SK-N-DZ (cell line): ENCODE measurements at regions not wholly inside any gene's neighbourhood (a gene's known extent, or its start where the extent isn't known, plus 50 kb on each side); places are given as distances from the start of the nearest gene placed in this dataset.
"Not testable (repeated sequence)": the region's sequence is repeated elsewhere in the genome, so short reads cannot be mapped to it uniquely, and the experiment has no call there.

Experiments
- DNase-seq: peaks from one replicate; pipeline ENCODE4 v3.0.0-alpha.2; 2015; ENCODE audit warnings: low spot score

DNA sequence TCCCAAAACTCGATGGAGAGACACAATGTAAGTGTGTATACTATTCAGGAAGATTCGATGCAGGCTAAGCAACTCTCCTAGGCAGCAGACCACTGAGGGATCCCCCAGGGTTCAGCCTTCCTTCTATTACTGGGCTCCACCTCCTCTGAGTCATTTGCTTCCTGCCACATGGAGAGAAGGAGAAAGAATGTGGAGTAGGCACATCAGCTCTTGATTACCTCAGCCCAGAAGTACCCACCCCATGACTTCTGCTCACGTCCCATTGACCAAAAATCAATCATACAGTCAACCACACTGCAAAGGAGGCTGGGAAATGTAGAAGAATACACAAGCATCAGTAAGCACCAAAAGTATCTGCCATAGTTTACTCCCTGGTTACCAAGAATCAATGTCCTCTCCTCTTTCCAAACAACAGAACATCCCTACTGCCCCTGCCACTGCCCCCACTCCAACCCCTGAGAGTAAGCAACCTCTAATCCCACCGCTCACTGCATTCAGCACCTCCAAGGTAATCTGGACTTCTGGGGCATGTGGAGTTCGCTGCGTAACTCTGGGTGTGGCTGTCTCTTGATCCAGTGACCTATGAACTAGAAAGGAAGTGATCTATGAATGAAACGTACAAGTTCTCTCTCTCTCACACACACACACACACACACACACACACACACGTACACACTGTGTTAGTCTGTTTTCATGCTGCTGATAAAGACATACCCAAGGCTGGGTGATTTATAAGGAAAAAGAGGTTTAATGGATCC, 91.2 kb upstream of the C1QTNF7 start:
- DNase-seq = no peak

DNA sequence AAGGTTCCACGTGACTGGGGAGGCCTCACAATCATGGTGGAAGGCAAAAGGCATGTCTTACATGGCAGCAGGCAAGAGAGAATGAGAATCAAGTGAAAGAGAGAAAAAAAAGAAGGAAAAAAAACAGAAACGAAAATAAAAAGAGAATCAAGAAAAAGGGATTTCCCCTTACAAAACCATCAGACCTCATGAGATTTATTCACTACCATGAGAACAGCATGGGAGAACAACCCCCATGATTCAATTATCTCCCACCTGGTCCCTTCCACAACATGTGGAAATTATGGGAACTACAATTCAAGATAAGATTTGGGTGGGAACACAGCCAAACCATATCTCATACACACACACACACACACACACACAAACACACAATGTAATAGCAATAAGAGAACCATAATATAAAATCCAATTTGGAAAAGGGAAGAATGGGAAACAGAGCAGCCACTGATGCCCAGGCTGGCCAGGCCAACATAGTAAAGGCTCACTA, 90.6 kb upstream of the C1QTNF7 start:
- DNase-seq = not testable (repeated sequence)

DNA sequence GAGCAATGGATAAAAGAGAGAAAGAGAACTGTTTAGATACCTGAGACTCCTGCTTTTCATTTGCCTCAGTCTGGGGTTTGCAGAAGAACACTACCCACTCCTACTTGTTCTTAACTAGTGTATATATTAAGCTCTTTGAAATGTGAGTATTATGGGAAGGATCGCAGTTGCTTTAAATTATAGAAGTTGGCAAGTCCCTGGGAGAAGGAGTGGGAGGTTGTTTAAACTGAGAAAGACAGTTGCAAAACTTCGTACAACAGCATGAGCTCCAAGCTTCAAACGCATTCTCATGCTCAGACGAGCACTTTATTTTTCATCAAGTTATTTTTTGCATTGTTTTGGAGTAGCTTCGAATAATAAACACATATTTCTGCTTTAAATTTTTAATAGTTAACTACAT, 88.1 kb upstream of the C1QTNF7 start:
- no peak for DNase-seq

DNA sequence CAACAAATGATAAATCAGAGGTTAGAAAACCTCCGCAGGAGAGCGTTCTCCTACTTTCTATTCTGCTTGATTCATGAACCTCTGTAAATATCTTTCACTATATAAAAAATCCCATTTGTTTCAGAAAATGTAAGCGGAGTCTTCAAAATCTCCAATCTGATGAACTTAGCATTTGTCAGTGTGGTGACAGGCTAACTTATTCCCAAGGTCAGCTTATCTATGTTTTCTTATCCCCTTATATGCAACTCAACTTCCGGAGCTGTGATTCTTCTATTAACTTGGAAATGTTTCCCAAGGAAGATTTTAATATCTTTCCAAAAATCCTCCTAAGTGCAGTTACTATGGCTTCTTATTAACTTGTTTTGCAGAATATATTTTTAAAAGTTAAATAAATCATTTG, 87.5 kb upstream of the C1QTNF7 start:
- no peak for DNase-seq

DNA sequence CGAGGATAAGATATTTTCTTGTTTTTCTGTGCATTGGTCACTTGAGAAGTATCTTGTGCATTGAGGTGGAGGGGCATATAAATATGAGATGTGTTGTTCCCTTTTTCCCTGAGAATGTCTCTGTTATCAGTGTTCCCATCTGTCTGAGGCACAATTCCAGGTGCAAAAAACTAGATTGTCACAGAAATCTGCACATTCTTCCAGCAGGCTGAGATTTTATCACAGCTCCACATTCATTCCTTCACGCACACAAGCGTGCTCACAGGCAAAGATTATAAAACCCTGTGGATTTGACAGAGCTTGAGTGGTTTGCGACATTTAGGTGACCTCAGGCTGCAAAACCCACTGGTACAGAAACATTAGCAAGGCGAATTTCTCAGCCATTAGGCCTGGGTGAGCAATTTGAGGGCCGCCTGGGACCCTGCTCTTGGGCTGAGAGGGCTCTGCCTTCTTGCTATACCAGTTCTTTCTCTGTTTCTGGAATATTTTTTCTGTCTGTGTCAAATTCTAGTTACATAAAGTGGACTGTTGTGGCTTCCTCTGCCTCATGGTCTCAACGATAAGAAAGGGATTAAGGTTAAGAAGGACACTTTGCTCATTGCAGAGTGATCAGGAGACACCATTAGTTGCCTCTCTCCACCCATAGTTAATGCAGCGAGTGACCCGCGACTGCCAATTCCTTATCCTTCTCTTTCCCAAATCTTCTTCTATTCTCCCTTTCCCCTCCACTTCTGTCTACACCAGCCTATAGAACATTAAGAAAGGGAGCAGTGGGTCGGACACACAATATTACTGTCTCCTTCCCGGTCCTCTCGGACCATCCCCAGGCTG, 86.7 kb upstream of the C1QTNF7 start:
- DNase-seq = peak; percentile 4

DNA sequence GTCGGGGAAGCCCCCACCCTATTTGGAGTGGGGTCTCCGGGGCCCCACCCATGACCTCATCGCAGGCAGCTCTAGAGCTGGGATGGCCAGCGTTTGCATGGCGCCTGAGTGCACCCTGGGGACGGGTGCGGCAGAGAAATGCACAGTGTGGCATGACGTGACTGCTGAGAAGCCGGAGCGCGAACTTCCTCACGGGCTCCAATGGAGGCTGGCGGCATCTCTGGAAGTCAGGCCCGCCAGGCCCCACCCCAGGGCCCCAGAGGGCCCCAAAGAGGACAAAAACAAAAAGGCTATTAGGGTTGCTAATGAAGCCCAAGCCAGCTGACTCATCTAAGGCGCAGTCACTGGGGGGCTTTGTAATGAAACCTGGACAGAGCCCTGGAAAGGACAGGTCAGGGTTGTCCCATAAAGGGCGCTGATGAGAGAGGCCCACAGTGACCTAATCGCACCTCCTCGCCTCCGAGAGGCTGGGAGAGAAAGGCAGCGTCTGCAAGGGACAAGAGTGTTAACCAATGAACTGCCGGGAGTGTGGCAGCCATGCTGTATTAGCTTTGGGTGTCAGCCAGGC, 86.0 kb upstream of the C1QTNF7 start:
- DNase-seq = peak; percentile 2

DNA sequence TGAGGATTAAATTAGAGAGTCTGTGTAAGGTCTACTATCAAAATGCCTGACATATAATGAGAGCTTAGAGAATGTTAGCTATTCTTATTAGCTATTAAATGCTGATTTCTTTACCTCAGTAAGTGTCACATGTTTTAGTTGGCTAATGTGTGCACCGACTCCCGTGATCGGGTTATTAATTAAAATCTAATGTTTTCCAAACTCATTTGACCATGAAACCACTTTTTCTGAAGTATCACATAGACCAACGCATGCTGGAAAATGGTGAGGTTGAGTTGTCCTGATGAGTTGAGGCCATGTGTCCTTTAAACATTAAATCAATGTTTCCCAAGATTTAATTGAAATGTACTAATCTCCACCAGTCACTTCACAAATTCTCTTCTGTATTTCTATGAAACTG, 84.8 kb upstream of the C1QTNF7 start:
- no peak for DNase-seq

DNA sequence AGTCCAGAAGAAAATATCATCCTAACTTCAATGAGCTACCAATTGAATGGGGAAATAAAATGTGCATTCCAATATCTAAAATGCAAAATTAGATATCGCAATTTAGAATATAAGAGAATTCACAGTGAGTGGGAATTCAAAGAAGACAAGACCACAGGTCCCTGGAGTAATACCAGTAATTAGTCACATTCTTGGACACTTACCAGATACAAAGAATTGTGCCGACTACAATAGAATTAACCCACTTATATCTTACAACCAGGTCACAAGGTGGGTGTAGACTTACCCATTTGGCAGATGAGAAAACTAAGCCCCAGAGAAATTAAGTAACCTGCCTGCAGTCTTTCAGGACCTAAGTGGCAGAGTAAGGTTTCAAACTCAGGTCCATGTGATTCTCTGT, 84.3 kb upstream of the C1QTNF7 start:
- DNase-seq = no peak

DNA sequence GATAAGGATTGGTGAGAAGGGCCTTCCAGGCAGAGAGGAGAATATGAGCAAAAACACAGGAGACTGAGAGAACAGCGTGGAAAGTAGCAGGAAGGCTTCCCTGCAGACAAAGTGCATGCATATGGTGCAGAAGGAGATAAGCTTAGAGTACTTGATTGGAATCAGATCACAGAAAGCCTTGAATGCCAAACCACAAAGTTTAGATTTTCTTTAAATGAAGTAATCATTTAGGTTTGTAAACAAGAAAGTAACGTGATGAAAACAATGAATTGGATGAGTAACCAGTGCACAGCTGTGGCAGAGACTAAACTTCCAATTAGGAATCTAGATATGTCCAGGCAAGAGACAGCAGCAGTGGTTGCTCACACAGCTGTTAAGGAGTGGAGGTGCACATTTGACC, 83.8 kb upstream of the C1QTNF7 start:
- DNase-seq = no peak

DNA sequence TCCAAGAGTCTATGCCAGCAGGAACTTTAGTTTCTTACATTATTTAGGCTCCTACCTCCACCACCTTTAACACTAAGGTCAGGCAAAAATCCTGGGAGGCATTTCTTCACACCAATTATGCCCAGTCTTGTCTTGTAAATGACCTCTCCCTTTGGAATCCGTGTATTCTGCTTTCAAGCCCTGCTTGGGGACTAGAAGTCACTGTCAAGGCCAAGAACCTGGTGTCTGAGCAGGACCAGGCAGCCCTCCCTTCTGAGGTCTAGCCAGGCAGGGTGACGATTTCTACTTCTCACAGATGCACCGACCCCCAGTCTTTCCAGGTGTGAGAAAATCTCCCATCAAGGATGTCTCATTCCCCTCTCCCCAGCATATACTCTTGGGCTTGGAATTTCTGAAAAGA, 82.7 kb upstream of the C1QTNF7 start:
- no peak for DNase-seq

DNA sequence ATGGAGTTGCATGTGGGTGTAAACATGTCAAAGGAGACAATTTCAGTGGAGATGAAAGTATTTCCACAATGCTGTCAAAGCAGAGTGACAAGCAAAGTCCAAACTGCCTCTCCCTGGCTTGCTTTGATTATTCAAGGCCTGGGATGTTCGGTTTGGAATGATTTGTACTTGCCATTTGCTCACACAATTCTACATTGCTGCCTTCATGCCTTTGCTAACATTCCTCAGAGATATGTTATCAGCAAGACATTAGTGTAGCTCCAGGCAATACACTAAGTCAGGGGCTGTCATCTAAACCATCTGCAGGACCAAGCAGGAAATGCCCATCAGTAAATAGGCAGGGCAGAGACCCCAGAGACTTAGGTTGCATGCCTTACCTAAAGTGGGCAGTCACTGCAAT, 79.6 kb upstream of the C1QTNF7 start:
- no peak for DNase-seq

DNA sequence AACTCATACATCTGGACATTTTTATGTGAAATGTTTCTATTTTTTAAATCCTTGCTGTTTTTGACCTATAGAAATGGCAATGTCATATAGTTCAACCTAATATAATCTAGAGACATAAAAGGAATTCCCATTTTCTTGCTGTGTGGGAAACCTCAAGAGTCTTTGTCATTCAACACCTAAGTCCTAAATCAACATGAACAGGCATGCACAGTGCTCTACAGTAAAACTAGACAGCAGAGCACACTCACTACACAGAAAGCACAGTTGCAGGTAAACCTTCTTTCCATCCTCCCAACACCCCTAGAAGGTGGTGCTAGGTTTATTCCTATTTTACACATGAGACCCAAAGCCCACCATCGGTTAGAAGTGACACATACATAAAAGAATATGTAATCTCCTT, 79.1 kb upstream of the C1QTNF7 start:
- DNase-seq = no peak

DNA sequence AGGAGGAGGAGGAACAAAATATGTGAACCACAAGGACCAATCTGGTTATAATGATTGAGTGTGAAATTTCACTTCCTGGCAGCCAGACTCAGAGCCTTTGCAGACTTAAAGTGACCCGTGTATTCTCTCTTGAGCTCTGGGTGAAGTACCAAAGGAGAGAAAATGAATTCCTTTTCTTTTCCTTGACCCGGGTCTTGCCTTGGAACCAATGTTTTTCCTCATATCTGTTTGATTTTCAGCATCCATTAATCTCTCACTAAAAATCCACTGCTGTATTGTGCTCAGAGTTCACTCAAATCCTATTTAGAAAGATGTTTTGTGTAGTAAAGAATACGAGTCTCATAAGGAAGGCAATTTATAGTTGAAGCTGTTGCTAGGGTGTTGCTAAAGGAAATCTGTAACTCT, 78.3 kb upstream of the C1QTNF7 start:
- DNase-seq = no peak

DNA sequence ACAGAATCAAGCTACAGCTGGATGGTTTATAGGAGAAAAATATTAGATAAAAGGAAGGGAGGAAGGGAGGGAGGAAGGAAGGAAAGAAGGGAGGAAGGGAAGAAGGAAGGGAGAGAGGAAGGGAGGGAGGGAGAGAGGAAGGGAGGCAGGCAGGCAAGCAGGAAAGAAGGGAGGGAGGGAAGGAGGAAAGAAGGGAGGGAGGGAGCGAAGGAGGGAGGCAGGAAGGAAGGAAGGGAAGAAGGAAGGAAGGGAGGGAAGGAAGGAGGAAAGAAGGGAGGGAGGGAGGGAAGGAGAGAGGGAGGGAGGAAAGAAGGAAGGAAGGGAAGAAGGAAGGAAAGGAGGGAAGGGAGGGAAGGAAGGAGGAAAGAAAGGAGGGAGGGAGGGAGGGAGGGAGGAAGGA, 77.9 kb upstream of the C1QTNF7 start:
- no peak for DNase-seq

DNA sequence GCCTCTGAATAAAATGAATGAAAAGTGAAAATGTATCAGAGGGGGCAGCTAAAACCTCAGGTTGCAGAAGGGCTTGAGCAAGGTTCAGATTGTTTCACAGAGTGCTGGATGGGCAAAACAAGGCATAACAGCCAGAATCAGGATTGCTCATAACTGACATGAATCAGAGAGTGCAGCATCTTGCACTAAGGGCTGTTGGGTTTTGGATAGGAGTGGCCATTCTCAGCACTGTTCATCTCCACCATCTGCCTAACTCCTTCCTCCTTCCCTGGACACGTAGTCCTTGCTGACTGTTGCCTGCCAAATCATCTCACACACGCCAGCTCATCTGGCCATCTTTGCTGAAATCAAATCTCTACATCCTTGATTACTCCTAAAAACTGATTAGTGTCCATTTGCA, 75.3 kb upstream of the C1QTNF7 start:
- peak; percentile 34 for DNase-seq

DNA sequence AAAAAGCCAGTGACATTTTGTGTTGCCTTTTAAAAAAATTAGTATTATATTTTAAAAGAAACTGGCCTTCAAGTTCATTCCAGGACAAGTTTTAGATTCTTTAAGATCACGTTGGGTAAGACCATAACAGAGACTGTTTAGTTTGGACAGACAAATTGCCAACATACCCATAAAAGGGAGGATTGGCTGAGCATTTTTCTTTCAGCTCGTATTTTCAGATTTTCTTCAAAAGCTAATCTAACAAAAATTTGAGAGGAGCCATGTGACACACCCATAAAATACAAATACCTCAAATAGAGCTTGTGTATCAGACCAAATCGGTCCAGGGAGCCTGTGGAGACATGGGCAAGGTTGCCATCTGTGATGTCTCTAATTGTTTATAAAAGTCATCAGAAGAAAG, 74.6 kb upstream of the C1QTNF7 start:
- no peak for DNase-seq

DNA sequence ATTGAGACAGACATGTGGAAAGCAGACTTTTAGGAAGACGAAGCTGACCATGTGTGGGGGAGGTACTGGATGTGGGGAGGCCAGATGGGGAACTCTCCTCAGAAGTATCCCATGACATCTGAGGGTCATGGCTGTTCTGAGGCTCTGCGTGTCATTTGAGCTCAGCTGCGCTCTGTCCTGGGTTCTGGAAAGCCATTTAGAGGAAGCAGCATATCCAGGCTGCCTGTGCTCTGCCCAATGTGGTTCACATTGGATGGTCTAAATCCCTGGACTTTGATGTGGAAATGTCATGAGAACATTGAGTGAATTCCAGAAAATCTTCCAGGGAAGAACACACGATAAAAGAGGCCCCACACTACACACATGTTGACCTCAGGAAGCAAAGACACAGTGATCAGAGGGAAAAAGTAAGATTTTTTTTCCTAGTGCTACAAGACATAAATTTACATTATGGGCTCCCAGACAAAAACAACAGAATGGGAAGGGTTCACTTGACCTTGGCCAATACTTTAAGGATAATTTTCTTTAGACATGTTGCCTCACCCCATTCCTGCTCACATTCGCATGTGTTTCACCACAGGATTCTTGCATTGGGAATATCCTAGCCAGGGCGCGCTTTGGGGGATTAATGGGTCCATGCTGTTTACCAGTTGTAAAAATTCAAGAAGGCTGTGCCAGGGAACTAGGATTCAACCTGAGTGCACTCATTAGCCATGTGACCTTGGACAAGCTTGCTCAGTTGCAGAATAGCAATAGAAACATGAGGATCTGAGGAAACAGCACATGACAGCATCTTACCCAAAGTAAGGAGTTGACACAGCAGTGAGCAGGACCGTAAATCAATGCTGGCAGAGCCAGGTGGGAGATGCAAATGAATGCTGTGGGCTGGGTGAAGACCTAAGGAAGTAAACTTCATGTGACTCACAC, 73.2 kb upstream of the C1QTNF7 start:
- DNase-seq = no peak

DNA sequence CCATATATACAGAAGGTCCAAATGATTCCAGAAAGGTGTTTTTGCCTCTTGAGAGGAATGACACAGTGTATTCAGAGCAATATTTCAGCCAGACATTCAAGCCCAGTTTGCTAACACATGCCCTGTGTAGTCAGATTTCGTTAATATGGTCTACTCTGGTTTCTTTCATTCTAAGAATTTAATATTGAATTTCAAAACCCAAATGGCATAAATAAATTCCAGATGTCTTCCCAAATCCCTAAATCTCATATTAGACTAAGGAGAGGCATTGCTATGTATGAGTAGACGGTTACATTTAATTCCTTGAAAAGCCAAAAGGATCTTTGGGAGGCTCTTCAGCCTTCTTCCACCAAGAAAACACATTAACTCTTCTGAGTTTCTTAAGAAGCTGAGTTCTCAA, 66.3 kb upstream of the C1QTNF7 start:
- no peak for DNase-seq

DNA sequence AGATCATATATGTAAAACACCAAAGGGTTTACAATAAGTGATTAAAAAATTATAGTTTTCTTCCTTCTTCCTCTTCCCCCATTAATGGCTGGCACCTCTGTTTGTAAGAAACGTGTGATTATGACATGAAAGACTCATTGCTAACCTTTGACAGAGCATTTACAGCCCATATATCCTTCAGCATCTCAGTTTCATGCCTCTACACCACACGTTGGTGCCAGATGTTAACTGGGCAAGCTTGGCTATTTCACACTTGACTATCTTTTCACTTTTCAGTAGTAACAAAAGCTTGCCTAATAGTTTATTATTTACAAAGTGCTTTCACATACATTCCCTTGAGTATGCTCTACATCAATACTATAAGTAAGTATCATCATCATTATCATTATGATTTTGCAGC, 65.3 kb upstream of the C1QTNF7 start:
- DNase-seq = no peak

DNA sequence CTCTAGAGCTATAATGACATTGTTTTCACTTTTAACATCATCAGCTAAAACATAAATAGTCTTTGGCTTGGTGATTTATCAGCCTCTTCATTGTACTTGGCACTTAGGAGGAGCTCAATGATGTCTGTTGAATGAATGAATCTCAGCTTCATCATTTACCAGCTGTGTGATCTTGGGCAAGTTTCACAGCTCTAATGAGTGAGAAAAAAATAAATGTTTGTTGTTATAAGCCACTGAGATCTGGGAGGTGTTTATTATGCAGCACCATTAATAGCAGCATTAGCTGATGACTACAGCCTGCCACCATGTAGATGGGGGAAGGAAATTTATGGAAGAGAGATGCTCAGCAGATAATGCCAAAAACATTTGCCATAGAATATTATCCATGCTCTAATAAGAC, 63.6 kb upstream of the C1QTNF7 start:
- DNase-seq = no peak

DNA sequence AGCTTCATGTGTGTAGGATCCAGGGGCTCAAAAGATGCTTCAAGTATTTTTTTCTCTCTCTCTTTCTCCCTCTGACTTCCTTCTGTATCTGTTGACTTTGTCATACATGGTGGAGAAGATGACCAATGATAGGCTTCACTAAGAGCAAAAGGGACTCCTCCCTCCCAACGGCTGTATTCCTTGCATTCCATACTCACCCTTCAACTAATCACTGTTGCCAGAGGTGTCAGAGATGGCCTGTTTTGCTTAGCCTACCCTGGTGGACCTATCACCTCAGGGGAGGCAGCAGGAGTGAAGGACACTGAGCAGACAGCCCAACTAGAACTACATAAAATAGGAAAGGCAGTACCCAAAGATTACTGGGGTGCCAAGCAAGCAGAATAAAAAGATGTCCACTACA, 62.2 kb upstream of the C1QTNF7 start:
- DNase-seq = no peak

DNA sequence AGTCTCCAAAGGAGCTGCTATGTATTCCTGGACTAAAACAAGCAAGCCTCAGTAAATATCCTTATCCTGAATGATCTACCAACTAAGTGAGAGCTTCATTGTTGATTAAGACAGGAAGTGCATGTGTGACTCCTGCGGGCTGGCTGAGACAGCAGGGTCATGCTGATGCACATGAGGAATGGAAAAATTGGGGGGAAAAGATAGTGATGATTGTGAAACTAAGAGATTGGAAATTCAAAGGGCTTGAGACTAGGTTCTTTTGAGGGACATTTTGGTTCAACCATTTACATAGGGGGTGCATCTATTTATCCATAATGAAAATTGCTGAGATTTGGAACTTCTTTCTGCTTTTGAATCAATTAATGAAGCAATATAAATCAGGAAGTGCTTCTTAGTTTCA, 61.1 kb upstream of the C1QTNF7 start:
- DNase-seq = no peak
